ENCODE measurements at regions not wholly inside any gene's neighbourhood (a gene's known extent, or its start where the extent isn't known, plus 50 kb on each side); places are given as distances from the start of the nearest gene placed in this dataset.

DNA sequence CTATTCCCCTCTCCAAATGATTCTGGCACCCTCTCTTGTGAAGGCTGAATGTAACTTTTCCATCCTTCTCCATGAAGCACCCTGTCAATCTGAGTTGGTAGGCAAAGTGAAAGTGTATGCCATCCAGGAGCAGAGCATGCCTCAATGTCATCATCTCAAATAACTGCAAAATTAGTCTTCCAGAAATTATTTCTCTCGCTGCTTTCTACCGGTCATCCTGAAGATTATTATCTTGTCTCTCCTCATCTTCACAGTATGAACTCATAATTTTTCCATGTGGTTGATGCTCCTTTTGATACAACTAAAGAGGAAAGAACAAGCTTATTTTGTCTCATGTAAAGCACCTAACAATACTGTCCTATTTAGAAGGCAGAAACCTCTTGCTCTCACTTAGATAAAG is 285.5 kb upstream of the PCDH7 start:
- DNase-seq (ENCODE audit: low spot score), result no peak
- TF ChIP-seq, protein P1, sequence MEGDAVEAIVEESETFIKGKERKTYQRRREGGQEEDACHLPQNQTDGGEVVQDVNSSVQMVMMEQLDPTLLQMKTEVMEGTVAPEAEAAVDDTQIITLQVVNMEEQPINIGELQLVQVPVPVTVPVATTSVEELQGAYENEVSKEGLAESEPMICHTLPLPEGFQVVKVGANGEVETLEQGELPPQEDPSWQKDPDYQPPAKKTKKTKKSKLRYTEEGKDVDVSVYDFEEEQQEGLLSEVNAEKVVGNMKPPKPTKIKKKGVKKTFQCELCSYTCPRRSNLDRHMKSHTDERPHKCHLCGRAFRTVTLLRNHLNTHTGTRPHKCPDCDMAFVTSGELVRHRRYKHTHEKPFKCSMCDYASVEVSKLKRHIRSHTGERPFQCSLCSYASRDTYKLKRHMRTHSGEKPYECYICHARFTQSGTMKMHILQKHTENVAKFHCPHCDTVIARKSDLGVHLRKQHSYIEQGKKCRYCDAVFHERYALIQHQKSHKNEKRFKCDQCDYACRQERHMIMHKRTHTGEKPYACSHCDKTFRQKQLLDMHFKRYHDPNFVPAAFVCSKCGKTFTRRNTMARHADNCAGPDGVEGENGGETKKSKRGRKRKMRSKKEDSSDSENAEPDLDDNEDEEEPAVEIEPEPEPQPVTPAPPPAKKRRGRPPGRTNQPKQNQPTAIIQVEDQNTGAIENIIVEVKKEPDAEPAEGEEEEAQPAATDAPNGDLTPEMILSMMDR (conservative IDR thresholded peaks at IDR 0.05; ENCODE audit: low read depth), result no peak
- ChIA-PET CTCF (no interaction called here), POLR2A (ENCODE audit: low non-redundant PET) (no interaction called here)
- no peak overlapping the region for H3K27ac ChIP-seq

DNA sequence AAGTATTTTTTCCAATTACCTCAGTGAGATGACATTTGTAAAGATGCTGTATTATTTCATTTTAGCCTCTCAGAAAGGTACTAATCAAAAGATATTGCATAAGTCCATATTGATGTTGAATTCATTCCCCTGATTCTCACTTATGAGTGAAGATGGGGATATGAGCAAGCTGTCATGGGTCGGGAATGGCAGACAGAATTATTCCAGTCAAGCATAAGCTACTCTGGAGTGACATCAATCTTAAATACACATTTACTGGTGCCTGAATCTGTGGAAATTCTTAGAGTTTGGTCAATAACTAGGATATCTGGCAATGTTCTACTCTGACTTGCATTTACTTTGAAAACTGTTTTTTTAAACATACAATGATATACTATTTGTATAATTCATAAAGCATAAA is 283.8 kb upstream of the PCDH7 start:
- TF ChIP-seq, protein P1 (conservative IDR thresholded peaks at IDR 0.05; ENCODE audit: low read depth), result no peak
- DNase-seq (ENCODE audit: low spot score), result no peak
- POLR2A ChIA-PET (ENCODE audit: low non-redundant PET), result no interaction called here
- CTCF ChIA-PET, result no interaction called here
- no peak overlapping the region for H3K27ac ChIP-seq

DNA sequence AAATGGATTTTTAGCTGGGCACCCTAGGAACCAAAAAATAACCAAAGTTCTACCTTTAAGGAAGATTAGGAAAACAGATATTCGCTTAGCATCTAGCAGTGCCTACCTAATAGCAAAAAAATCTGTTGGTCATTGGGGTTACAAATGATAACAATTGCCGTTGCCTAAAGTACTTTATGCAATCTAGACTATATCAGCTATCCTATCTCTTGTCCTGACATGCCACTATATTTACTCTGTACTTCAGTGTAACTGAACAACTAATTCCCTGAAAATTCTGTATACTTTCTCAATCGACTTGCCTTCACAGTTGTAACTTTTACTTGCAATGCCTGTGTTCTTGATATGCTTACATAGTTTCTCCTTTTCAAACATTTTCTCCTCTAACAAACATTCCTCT is 282.9 kb upstream of the PCDH7 start:
- H3K27ac ChIP-seq, result no peak overlapping the region
- TF ChIP-seq, protein P1 (conservative IDR thresholded peaks at IDR 0.05; ENCODE audit: low read depth), result no peak
- DNase-seq (ENCODE audit: low spot score), result no peak
- ChIA-PET CTCF (no interaction called here), POLR2A (ENCODE audit: low non-redundant PET) (no interaction called here)

DNA sequence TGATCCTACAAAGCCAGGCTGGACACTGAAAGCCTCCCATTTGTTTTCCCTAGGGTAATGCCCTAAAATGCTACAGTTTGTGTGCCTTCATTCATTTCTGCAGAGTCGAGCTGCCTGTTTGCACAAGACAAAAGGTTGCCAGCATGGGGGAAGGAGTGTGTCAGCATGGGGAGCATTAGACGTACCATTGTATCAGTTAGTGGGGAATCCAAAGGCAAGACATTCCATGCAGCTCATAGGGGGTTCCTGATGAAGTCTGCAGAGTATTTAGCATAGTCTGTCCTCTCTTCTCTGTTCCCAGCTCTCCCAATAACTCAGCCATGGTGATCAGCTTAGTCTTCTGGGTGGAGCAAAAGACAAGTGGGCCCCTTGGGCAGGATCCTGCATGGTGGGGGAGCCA is 276.9 kb upstream of the PCDH7 start:
- CTCF ChIA-PET, result no interaction called here
- TF ChIP-seq, protein P1 (conservative IDR thresholded peaks at IDR 0.05; ENCODE audit: low read depth), result no peak
- POLR2A ChIA-PET (ENCODE audit: low non-redundant PET), result no interaction called here
- no peak overlapping the region for H3K27ac ChIP-seq
- DNase-seq (ENCODE audit: low spot score), result no peak

DNA sequence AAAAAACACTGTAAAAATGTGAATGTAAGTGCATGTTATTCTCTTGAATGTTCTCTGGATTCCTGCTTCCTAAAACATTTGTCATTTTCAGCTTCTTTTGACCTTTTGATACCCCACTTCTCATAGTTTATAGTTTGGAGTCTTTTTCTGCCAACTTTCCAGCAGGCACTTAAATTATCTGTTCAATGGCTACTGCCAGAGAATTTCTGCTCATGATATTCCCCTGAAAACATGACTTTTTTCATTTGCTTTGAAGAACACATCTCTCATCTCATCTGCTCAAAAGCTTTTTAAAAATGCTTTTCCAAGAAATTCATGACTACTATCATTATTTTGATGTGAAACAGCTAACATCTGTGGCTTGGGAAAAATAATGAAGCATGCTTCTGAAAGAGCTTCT is 269.7 kb upstream of the PCDH7 start:
- CTCF ChIA-PET, result no interaction called here

DNA sequence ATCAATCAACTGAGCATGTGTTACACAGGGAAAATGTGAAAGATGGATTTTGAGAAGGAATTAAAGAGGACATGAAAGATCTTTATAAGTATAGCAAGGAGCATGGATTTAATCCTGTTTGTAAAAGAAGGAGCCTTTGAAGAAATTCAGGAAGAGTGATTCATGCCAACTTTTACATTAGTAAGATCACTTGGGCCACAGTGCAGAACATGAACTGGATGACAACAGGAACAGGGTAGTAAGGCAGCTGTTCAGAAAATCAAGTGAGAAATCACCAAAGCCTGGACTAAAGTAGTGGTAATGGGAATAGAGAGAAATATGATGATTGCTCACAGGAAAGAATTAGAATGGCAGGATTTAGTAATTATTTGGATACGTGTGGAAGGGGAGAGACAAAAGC is 265.7 kb upstream of the PCDH7 start:
- TF ChIP-seq, protein P1 (conservative IDR thresholded peaks at IDR 0.05; ENCODE audit: low read depth), result no peak
- H3K27ac ChIP-seq, result no peak overlapping the region
- CTCF ChIA-PET, result no interaction called here
- no peak for DNase-seq (ENCODE audit: low spot score)
- POLR2A ChIA-PET (ENCODE audit: low non-redundant PET), result no interaction called here

More for the DNA sequence above, 269.7 kb upstream of the PCDH7 start:
- POLR2A ChIA-PET (ENCODE audit: low non-redundant PET), result no interaction called here
- no peak for DNase-seq (ENCODE audit: low spot score)
- TF ChIP-seq, protein P1 (conservative IDR thresholded peaks at IDR 0.05; ENCODE audit: low read depth), result no peak
- H3K27ac ChIP-seq, result no peak overlapping the region

DNA sequence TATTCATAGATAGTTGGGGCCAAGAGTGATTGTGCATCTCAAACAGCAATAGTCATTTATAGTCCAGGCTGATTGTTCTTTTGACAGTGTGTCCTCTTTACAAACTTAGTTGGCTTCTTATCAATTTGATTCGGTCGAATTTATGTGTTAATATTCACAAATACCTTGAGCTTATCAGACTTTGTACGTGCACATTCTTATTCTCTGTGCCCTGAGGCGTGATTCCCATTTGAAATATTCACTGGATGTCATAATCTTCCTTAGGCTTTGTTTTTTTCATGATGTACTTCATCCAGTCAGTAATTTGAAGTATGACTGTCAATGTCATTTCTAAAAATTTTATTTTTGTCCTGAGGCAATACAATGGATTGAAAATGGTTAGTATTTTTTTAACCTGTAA is 263.5 kb upstream of the PCDH7 start:
- DNase-seq (ENCODE audit: low spot score), result no peak
- ChIA-PET CTCF (interaction anchor here (0.6 kb wide), 1 partner anchor 202 kb away, joined by 5 read pairs; no protein-coding TSS in a partner anchor), POLR2A (ENCODE audit: low non-redundant PET) (no interaction called here)
- TF ChIP-seq, protein P1 (conservative IDR thresholded peaks at IDR 0.05; ENCODE audit: low read depth), result no peak
- H3K27ac ChIP-seq, result no peak overlapping the region

All from RWPE1 (cell line).